ENCODE measurements at regions not wholly inside any gene's neighbourhood (a gene's known extent, or its start where the extent isn't known, plus 50 kb on each side); places are given as distances from the start of the nearest gene placed in this dataset.

DNA sequence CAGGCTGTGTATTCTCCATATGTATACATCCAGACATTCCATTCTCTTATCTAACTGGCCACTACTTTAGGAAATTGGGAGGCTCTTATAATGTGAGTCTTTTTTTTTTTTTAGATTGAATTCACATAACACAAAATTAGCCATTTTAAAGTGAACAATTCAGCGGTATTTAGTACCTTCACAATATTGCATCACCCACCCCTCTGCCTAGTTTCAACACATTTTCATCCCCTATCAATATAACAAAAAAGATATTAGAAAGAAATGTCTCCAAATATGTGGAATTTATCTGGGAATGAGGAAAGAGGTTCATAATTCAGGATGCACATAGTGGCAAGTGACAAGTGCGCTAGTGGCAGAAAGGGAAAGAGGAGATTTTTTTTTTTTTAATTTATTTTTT lies 228.5 kb downstream of the ICE1 start:
- Histone ChIP-seq H2AFZ (ENCODE audit: low read length) (no peak overlapping the region), H3K9ac (ENCODE audit: insufficient read depth, low read length) (no peak overlapping the region), H3K4me1 (ENCODE audit: control insufficient read depth, extremely low read depth, insufficient read depth, low read length) (no peaks in the 10 kb centered on the region), H3K4me2 (ENCODE audit: extremely low read depth, insufficient read depth, low read length) (no peak overlapping the region), H3K27me3 (ENCODE audit: control insufficient read depth, insufficient read depth, low read length) (no peaks in the 10 kb centered on the region), H3K79me2 (ENCODE audit: control insufficient read depth, insufficient read depth, low read length) (no peaks in the 10 kb centered on the region), H4K20me1 (ENCODE audit: control insufficient read depth, extremely low read depth, insufficient read depth, low read length) (no peaks in the 10 kb centered on the region), H3K27ac (ENCODE audit: insufficient read depth, low read length) (no peak overlapping the region), H3K36me3 (ENCODE audit: control insufficient read depth, insufficient read depth, low read length) (no peaks in the 10 kb centered on the region), H3K4me3 (replicated peaks in 1 of 4; ENCODE audit: control extremely low read depth in 1 of 4, insufficient read depth in 1 of 4, low read depth in 3 of 4, low read length in 4 of 4) (no peak overlapping the region), H3K9me3 (ENCODE audit: control insufficient read depth, insufficient read depth, low read depth, low read length) (no peaks in the 10 kb centered on the region)
- TF ChIP-seq EZH2 (IDR thresholded peaks at IDR 0.05; ENCODE audit: low read length, missing control alignments) = no peak
- TF ChIP-seq, protein P1, sequence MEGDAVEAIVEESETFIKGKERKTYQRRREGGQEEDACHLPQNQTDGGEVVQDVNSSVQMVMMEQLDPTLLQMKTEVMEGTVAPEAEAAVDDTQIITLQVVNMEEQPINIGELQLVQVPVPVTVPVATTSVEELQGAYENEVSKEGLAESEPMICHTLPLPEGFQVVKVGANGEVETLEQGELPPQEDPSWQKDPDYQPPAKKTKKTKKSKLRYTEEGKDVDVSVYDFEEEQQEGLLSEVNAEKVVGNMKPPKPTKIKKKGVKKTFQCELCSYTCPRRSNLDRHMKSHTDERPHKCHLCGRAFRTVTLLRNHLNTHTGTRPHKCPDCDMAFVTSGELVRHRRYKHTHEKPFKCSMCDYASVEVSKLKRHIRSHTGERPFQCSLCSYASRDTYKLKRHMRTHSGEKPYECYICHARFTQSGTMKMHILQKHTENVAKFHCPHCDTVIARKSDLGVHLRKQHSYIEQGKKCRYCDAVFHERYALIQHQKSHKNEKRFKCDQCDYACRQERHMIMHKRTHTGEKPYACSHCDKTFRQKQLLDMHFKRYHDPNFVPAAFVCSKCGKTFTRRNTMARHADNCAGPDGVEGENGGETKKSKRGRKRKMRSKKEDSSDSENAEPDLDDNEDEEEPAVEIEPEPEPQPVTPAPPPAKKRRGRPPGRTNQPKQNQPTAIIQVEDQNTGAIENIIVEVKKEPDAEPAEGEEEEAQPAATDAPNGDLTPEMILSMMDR (conservative IDR thresholded peaks at IDR 0.05 in 1 of 2, IDR thresholded peaks at IDR 0.05 in 1 of 2; ENCODE audit: low read depth in 1 of 2, low read length in 2 of 2) = no peak
- no peak for DNase-seq (ENCODE audit: low read depth in 2 of 2)

DNA sequence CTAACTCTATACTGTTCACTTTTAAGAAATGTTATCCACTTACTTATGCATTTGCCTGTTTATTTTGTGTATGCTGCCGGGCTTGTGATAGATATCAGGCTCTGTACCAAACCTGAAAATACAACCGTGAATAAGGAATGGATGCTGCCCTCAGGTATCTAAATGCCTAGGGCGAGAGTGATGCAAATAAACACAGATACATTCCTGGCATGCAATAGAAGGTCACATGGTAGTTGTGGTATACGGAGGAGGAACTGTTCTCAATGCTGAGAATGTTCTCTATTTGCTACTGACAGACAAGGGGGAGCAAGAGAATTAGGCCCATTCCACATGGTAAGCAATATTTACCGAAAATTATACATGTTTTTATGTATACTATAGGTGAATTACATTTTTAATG lies 227.8 kb downstream of the ICE1 start:
- no peaks in the 10 kb centered on the region for H4K20me1 ChIP-seq (ENCODE audit: control insufficient read depth, extremely low read depth, insufficient read depth, low read length)
- TF ChIP-seq EZH2 (IDR thresholded peaks at IDR 0.05; ENCODE audit: low read length, missing control alignments) = no peak
- TF ChIP-seq, protein P1 (conservative IDR thresholded peaks at IDR 0.05 in 1 of 2, IDR thresholded peaks at IDR 0.05 in 1 of 2; ENCODE audit: low read depth in 1 of 2, low read length in 2 of 2) = no peak
- H3K9ac ChIP-seq (ENCODE audit: insufficient read depth, low read length) = no peak overlapping the region
- H3K4me3 ChIP-seq (replicated peaks in 1 of 4; ENCODE audit: control extremely low read depth in 1 of 4, insufficient read depth in 1 of 4, low read depth in 3 of 4, low read length in 4 of 4) = no peak overlapping the region
- DNase-seq (ENCODE audit: low read depth in 2 of 2) = no peak
- H3K36me3 ChIP-seq (ENCODE audit: control insufficient read depth, insufficient read depth, low read length) = no peaks in the 10 kb centered on the region
- H3K79me2 ChIP-seq (ENCODE audit: control insufficient read depth, insufficient read depth, low read length) = no peaks in the 10 kb centered on the region
- no peaks in the 10 kb centered on the region for H3K9me3 ChIP-seq (ENCODE audit: control insufficient read depth, insufficient read depth, low read depth, low read length)
- no peak overlapping the region for H2AFZ ChIP-seq (ENCODE audit: low read length)
- H3K27me3 ChIP-seq (ENCODE audit: control insufficient read depth, insufficient read depth, low read length) = no peaks in the 10 kb centered on the region
- H3K27ac ChIP-seq (ENCODE audit: insufficient read depth, low read length) = no peak overlapping the region
- no peaks in the 10 kb centered on the region for H3K4me1 ChIP-seq (ENCODE audit: control insufficient read depth, extremely low read depth, insufficient read depth, low read length)
- no peak overlapping the region for H3K4me2 ChIP-seq (ENCODE audit: extremely low read depth, insufficient read depth, low read length)

DNA sequence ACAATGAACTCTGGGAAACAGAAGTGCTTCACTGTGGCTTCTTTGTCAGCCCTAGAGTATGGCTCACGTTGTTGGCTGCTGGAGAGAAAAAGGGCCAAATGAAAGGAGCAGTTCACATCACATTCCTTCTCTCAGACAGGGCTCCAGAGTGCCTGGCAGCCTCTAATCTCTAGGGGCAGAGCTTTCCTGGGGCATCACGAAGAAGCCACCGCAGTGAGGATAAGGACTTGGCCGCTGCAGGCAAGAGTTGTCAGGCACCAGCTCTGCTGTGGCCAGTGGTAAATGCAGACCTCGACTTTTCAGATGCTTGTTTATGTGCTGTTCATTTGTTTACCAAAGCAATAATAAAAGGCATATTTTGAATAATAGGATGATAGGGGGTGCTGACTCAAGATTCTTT lies 227.2 kb downstream of the ICE1 start:
- TF ChIP-seq, protein P1 (conservative IDR thresholded peaks at IDR 0.05 in 1 of 2, IDR thresholded peaks at IDR 0.05 in 1 of 2; ENCODE audit: low read depth in 1 of 2, low read length in 2 of 2) = no peak
- no peak for TF ChIP-seq EZH2 (IDR thresholded peaks at IDR 0.05; ENCODE audit: low read length, missing control alignments)
- Histone ChIP-seq H2AFZ (ENCODE audit: low read length) (no peak overlapping the region), H4K20me1 (ENCODE audit: control insufficient read depth, extremely low read depth, insufficient read depth, low read length) (no peaks in the 10 kb centered on the region), H3K27ac (ENCODE audit: insufficient read depth, low read length) (no peak overlapping the region), H3K27me3 (ENCODE audit: control insufficient read depth, insufficient read depth, low read length) (no peaks in the 10 kb centered on the region), H3K79me2 (ENCODE audit: control insufficient read depth, insufficient read depth, low read length) (no peaks in the 10 kb centered on the region), H3K4me2 (ENCODE audit: extremely low read depth, insufficient read depth, low read length) (no peak overlapping the region), H3K4me3 (replicated peaks in 1 of 4; ENCODE audit: control extremely low read depth in 1 of 4, insufficient read depth in 1 of 4, low read depth in 3 of 4, low read length in 4 of 4) (no peak overlapping the region), H3K4me1 (ENCODE audit: control insufficient read depth, extremely low read depth, insufficient read depth, low read length) (no peaks in the 10 kb centered on the region), H3K9ac (ENCODE audit: insufficient read depth, low read length) (no peak overlapping the region), H3K36me3 (ENCODE audit: control insufficient read depth, insufficient read depth, low read length) (no peaks in the 10 kb centered on the region), H3K9me3 (ENCODE audit: control insufficient read depth, insufficient read depth, low read depth, low read length) (no peaks in the 10 kb centered on the region)
- no peak for DNase-seq (ENCODE audit: low read depth in 2 of 2)

Measured in fibroblast of lung (primary cell).